ENCODE measurements at regions not wholly inside any gene's neighbourhood (a gene's known extent, or its start where the extent isn't known, plus 50 kb on each side); places are given as distances from the start of the nearest gene placed in this dataset.

GRCh38 chr1:30126848-30127247, 596.5 kb downstream of the MATN1 start:
- DNase-seq (ENCODE audit: insufficient read length, low spot score) = no peak
- no peak for FAIRE-seq
- TF ChIP-seq CTCF (IDR thresholded peaks at IDR 0.05; ENCODE audit: insufficient read depth, missing control alignments) = no peak

- no peak for TF ChIP-seq CTCF (IDR thresholded peaks at IDR 0.05; ENCODE audit: insufficient read depth, missing control alignments)
- DNase-seq (ENCODE audit: insufficient read length, low spot score) (no peak), FAIRE-seq (no peak)
Measured at GRCh38 chr1:30125821-30126170, 597.6 kb downstream of the MATN1 start.

- DNase-seq (ENCODE audit: insufficient read length, low spot score) (no peak), FAIRE-seq (no peak)
- TF ChIP-seq CTCF (IDR thresholded peaks at IDR 0.05; ENCODE audit: insufficient read depth, missing control alignments) = no peak
Measured at GRCh38 chr1:30125021-30125820, 598.2 kb downstream of the MATN1 start.

- FAIRE-seq (no peak), DNase-seq (ENCODE audit: insufficient read length, low spot score) (no peak)
- TF ChIP-seq CTCF (IDR thresholded peaks at IDR 0.05; ENCODE audit: insufficient read depth, missing control alignments) = no peak
Measured at GRCh38 chr1:30123896-30124295, 599.5 kb downstream of the MATN1 start.

GRCh38 chr1:30123036-30123435, 600.3 kb downstream of the MATN1 start:
- TF ChIP-seq CTCF (IDR thresholded peaks at IDR 0.05; ENCODE audit: insufficient read depth, missing control alignments) = no peak
- no peak for DNase-seq (ENCODE audit: insufficient read length, low spot score)
- FAIRE-seq = no peak

GRCh38 chr1:30120245-30121000, 603.0 kb downstream of the MATN1 start:
- TF ChIP-seq CTCF (IDR thresholded peaks at IDR 0.05; ENCODE audit: insufficient read depth, missing control alignments) = no peak
- DNase-seq (ENCODE audit: insufficient read length, low spot score) (no peak), FAIRE-seq (no peak)

- no peak for DNase-seq (ENCODE audit: insufficient read length, low spot score)
- no peak for FAIRE-seq
- TF ChIP-seq CTCF (IDR thresholded peaks at IDR 0.05; ENCODE audit: insufficient read depth, missing control alignments) = no peak
Measured at GRCh38 chr1:30117685-30118084, 605.7 kb downstream of the MATN1 start.

All from D721Med (cell line).